ENCODE measurements at regions not wholly inside any gene's neighbourhood (a gene's known extent, or its start where the extent isn't known, plus 50 kb on each side); places are given as distances from the start of the nearest gene placed in this dataset.

GRCh38 chr6:149181304-149181703 lies 136.2 kb upstream of the TAB2 start:
- TF ChIP-seq BRF2 (IDR thresholded peaks at IDR 0.05; ENCODE audit: borderline replicate concordance, insufficient read depth, insufficient read length) (no peak), POLR2AphosphoS5 (IDR thresholded peaks at IDR 0.05; ENCODE audit: control insufficient read depth, insufficient read depth, low read depth, low read length) (no peak)
